ENCODE measurements at regions not wholly inside any gene's neighbourhood (a gene's known extent, or its start where the extent isn't known, plus 50 kb on each side); places are given as distances from the start of the nearest gene placed in this dataset.

DNA sequence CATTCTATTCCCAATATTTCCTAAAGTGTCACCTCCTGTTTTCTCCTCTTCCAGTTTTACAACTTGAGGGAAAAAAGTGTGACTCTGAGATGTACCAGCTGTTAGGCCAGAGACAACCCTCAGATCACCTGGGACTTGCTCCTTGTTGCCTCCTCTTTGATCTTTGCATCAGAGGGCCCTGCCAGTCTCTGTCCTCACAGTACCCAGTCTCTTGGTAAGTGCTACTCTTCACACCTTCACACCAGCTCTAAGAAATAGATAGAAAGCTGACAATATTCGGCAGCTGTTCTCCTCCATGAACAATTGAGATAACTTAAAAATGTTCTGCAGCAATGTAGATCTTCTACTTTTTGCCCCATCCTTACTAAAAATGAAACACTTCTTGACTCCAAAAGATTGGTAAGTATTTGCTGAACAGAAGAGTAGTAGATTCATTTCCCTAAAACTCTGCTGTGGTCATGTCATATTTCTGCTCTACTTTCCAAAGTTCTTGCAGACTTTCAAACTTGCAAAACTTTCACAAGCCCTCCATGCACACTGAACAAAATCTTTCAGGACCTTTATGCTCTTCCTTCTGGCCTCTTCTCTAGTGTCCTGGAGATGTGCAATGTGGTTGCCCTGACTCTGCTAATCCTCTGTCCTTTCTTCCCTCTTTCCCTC lies 188.6 kb downstream of the SNX18 start:
- no peak for DNase-seq

DNA sequence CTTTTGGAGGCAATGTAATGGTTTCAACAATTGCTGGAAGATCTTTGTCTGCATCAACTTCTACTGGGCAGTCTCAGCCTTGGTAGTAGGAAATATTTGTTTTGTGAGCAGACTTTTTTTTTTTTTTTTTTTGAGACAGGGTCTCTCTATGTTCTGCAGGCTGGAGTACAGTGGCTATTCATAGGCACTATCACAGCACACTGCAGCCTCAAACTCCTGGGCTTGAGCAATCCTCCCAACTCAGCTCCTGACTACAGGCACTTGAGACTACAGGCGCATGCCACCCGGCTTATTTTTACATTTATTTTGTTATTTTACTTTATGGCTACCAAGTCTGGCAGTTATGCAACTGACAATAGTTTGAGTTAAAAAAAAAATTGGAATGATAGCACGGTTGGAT lies 187.3 kb downstream of the SNX18 start:
- DNase-seq, result no peak

DNA sequence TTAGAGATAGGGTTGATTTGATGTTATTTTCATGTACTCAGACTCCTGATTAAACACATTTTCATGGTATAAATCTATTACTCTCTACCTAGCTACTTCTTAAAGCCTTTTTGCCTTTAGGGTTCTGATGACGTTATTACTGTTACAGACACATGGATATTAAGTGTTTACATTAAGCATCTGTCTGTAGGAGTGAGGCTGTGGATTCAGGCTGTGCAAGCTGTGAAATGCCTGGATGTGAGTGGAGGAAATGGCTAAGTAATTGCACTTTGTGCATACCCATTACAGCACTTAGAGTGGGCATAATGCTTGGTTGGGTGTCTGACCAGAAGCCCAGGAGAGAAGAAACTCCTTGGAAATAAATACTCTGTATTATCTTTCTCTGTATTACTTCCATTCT lies 186.8 kb downstream of the SNX18 start:
- no peak for DNase-seq

DNA sequence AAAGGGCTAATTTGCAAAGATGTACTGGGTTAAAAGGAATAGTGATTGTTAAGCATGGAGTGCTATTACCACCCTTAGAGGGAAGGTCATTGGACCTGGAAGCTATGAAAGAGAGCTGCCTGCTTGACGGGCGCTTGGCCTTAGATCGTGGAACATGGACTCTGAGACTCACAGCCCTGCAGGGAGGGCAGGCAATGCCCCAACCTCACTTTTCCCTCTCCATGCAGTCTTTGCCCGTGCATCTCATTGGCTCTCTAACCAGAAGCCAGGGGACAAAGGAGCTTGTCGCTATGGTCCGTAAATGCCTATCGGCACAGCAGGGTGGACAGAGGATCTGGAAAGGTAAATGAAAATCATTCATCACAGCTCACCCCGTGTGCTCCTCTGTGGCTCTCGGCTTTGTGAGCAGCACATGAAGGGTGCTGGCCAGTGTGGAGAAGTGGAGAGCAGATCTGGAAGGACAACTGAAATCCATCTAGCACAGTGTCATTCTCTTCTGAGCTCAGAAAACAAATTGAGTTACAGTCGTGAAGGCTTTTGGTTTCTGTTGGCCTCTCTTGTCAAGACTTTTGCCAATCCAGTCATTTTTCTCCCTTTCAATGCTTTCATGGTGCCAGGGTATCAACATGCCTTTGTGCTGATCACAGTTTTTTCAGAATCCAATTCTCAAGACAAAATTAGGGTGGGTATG lies 186.2 kb downstream of the SNX18 start:
- DNase-seq, result no peak

DNA sequence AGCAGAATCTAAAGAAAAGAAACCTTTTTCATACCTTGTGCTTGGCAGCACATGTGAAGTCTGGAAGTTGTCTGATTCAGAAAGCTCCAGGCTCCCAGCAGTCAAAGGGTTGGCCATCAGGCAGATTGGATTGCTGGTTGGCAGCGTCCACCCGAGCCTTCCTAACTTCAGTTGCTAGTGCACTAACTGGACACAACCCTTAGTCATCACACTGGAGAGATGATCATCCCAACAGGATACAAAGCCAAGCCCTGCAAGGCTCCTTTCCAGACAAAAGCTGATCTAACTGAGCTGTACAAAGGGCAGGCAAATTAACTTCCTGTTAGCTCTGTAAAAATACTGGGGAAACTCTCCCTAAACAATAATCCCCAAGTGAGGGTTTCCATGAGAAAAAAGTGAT lies 185.6 kb downstream of the SNX18 start:
- DNase-seq, result no peak

DNA sequence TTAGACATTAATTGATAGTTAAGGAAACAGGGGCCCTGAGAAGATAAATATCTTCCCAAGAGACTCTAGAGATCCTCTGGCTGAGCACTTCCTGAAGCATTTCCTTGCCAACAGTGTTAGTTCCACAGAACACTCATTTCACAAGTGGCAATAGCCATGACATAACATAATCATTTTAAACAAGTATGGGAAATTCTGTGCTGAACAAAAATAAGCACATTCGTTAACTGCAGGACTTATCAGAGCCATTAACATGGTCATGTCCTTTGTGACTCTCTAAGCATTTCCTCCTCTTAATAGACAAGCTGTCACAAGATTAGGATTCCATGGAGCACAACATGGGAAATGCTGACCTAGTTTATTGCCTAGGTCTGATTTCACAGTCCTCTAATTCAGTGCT lies 184.9 kb downstream of the SNX18 start:
- no peak for DNase-seq

DNA sequence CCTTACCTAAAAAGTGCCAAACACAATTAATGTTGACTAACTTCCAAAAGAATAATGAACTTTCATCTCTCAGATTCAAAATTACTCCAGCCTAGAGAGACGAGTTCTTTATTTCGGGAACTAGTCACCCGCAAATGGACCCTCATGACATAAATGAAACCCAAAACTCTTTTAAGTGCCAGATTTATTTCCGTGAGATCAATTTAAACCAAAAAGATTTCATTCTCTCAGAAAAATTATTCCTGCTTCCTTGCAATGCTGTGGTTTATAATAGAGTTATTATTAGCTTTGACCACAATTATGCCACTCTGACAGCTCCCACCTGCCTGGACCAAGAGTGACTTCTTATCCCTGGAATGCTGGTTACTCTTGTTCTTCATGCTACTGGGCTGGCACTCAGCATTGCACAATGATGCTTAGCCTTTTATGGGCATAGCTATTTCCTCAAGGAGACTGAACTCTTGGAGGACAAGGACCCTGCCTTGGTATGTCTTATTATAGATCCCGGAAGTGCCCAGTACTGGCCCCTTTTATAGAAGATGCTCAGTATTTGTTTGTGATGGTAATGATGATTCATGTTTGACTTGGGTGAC lies 183.5 kb downstream of the SNX18 start:
- no peak for DNase-seq

DNA sequence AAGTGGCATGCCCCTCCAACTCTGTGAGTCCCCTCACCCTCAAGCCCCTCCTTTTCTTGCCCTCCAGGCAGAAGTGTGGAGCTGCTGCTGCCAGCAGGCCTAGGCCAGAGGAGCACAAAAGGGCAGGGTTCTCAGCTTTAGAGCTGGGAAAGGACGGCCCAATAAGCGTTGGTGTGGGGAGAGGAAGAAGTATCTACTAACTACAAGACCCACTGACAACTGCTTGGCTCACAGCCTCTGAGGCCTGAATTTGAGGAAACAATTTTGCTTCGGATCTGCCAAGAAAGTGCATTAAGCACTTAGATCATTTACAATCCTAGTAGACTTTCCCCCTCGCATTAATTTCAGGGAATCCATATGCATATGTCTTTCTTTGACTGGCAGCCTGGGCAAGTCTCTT lies 179.4 kb downstream of the SNX18 start:
- no peak for DNase-seq

DNA sequence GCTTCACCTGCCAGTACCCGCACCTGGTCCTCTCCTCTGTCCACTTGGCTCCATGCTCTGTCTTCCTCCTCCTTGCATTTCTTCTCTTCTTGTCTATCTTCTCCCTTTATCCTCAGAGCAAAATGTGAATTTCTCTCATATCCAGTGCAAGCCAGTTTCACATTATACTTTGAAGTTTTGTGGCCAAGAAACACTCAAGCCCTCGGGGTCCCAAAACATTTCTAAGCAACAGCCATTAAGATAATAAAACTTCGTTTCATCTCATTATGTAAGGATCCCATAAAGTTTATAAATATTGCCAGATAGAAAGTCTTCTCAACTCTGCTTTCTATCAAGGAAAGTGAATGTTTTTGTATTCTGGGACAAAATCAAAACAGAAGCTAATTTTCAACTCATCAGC lies 178.8 kb downstream of the SNX18 start:
- DNase-seq, result no peak

DNA sequence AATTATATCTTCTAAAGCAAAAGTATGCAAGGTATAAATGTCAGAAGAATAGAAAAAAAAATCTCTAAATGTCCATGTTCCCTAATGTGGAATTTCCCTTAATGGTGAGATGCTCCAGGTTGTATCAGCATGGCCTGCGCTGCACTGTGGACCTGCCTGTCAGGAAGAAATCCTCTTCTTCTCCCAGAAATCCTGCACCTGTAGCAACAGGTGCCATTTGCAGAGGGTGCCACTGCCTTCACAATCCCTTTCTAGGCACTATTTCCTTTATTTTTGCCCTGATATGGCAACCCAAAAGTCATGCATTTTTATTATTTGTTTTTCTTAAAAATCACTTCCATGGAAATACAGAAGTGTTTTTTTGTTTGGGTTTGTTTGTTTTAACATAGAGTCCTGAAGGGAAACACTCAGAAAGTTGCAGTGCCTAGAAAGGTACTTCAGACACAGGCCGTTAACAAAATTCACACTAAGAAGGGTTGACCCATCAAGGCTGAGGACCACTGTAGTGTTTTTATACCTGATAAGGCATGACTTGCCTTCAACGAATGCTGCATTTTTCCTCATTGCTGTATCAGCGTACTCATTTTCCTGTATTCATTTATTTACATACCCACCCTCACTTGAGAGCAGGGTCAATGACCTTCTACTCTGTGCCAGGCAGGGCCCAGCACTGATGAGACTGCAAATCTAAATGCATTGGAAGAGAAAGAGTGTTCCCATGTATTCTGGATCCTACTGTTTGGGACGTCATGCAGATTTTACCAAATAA lies 177.8 kb downstream of the SNX18 start:
- no peak for DNase-seq

DNA sequence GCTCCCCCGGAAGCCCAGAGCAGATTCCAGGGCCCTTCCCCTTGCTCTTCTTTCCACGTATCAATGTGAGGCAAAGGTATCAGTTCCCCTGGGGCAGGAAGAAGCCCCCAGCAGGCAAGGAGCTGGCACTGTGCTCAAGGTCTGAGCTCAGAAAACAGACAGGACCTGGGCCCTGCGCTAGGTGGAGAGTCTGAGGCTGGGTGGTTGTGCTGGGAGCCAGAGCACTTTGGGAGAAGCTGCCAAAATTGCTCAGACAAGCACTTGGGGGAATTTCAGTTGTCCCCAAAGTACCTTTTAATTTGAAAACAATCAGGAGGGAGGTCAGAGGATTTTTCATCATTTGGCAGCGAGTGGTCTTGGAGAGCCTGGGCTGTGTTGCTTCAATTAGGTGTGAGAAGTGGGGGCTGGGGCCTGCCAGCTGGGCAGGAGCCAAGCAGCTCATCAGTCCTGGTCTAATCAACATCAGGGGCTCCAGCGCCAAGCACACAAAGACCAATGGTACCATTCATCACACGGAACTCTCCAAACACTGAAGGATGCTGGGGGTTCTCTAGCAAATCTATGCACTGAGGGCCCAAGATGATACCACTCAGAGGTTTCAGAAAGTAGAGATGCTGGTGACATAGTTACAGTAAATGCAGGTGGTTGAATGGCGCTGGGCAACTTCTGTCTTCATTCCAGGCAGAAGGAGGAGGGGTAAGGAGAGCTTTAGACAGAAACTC lies 176.5 kb downstream of the SNX18 start:
- no peak for DNase-seq

DNA sequence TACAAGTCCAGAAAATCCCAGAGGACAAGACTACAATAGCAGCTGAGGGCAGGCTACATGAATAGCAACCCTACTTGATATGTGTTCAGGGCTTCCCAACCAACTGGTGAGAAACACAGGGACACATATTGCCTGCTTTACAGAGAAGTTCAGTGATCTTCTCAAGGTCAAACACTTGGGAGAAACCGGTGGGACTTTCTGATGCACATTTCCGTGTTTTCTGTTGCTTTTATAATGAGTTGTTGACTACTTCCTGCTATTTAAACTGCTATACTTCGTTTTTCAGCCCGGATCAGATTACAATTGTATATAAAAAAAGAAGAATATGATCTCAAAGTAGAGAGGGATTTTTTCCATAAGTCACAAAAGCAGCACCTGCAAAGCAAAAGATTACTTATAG lies 175.1 kb downstream of the SNX18 start:
- DNase-seq, result no peak

DNA sequence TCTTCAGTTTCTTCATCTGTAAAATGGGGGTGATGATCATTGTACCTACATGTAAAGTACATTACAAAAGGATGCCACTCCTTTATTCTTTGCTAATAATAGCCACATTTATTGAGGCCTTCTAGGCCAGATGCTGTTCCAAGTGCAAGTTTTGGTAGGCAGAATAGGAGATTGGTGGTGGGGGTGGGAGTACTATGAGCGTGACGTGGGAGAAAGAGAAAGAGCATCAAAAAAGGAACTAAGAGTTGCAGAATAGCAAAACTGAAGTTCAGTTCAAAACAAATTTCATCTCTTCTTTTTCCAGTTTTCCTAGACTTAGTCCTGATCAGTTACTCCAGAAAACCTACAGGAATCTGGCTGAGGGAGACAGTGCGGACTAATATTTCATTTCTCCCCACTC lies 174.1 kb downstream of the SNX18 start:
- no peak for DNase-seq

DNA sequence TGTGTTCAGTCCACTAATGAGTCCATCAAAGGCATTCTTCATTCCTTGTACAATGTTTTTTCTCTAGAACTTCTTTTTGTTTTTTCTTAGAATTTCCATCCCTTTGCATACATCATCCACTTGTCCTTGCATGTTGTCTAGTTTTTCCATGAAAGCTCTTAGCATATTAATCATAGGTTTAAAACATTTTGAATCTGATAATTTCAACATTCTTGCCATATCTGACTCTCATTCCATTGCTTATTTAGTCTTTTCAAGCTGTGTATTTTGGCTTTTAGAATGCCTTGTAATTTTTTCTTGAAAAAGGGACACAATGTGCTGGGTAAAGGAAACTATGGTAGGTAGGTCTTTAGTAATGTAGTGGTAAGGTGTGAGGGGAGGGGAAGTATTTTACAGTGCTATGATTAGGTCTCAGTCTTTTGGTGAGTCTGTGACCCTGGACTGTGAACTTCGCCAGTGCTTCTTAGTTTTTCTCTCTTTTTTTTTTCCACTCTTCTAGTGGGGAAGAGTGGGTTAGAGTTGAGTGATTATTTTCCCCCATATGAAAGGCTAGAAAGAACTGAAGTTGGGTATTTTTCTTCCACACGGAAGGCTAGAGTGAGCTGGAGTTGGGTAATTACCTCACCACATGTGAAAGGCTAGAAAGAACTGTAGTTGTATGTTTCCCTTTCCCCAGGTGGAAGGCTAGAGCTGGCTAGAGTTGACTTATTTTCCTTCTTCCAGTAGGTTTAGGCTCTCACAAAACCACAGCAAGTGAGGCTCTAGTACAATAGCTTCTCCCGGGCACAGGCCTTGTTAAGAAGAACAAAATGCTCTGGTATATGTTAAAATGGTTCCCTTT lies 172.1 kb downstream of the SNX18 start:
- no peak for DNase-seq

DNA sequence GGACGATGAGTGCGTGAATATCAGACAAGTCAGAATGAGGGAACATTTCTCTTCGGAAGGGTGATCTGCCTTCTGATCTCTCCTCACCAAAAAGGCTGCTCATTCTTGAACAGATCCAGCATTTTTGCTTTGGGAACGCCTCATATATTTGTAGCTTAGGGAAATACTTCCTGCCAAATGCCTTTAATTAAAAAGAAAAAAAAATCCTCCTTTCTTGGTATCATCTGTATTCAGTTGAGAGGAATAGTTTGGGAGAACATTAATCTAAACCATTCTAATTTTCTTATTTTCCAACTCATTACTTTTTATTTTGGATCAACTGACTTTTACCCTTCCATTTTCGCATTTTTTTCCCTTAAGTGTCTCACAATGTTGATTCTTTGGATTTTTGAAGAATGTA lies 163.4 kb downstream of the SNX18 start:
- DNase-seq, result no peak

DNA sequence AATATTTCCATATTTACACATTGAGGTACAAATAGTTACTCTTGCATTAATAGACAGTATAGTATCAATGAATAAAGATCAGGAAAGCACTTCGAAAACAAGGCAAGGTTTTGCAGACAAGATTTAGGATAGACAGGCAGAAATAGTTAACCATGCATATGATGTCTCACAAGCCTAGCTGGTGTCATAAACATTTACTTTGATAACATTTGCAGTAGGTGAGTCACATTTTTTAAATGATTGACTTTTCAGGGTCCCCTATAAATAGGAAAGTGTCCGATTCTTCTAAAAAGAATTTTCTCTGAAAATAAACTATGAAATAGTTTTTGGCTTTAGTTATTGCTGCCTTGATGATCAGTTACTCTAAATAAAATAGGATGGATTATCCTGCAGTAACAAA lies 162.1 kb downstream of the SNX18 start:
- DNase-seq, result no peak

DNA sequence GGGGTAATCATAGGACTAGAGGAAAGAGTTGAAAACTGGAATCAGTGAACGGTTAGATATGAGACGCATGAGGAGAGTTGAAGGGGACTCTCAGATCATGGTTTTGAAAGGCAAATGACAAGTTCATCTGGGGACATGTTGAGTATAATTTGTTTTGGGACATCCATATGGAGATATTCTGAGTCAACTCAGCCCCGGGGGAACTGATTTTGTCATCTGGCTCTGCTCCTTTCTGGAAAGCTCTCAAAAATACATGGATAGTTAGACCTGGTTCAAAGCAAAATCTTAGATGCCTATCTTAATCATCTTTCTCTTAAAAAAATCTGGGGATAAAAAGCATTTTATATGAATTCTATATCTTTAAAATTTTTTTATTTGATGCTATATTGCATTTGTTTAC lies 161.2 kb downstream of the SNX18 start:
- no peak for DNase-seq

DNA sequence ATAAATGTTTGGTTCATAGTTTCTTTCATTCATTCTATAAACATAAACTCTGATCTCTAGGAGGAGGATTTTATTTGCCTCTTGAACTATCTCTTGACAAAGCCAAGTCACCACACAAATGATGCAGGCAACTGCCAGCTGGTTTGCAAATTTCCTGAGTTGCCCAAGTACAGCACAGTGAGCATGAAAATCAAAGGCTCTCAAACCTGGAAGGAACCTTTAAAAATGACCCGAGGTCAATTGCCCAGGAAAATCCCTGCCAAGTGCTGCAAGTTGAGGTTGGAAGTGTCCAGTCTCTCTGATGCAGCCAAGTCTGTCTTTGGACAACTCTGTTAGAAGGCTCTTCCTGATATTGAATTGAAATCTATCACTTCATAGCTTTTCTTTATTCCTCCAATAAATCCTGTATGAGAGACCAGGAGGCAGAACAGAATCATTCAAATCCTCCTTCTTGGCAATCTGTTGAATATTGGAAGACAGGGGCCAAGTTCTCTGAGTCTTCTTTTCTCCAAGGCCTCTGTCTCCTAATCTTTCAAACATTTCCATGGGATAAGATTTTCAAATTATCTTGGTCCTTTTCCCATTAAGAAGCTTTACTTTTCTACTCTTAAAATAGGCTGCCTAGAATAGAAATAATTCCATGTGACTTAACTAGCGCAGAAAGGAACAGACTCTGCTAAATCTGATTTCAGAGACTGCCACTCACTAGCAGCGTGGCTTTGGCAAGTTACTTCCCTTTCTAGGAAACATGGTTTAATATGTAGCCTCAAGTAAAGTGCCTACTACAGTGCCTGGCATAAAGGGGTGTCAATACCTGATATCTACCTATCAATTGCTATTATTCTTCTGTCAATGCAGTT lies 159.2 kb downstream of the SNX18 start:
- no peak for DNase-seq

DNA sequence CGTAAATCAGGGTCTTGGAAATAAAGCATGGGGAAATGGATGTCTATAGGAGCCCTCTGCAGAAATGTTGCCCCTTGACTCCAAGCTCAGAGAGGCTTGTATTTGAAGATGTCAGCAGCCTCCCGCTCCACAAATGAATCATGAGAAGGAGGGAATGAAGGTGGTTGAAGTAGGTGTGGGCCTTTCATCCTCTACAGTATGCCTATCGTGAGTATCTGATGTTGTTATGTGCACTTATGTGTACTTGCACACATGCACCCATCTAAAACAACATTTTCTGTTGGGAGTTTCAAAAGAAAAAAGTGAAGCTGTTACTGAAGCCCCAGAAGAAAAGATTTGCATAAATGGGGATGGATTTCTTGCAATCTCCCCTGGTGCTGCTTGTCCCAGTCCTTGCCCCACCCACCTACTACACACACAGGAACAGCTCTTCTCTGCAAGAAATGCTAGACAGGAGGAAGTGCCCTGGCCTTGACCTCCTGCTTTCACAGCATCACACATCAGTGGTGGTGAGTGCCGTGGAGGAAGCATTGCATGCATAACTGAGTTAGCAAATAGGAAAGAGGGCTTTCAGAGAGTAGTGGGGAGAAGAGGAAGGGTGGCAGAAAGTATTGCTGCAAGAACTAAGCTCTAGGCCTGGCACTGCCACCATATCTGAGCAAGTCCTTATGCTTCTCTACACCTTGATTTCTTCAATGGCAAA lies 156.1 kb downstream of the SNX18 start:
- no peak for DNase-seq

DNA sequence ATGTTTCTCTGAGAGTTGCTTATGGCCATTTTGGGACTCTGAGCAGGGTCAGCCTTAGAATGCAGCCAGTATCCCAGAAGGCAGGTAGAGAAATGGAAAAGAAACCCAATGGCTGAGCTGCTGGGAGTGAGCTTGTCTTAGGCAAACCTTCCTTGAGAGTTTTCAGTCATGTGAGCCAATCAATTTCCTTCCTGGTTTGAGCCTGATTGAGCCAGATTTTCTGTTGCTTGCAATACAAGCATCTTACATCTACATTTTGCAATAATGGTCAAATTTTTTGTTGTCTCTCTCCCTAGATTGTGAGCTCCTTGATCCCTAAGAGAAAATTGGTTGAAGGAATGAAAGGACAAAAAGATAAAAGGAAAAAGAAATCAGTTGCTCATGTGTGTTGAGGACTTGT lies 155.3 kb downstream of the SNX18 start:
- DNase-seq, result no peak

DNA sequence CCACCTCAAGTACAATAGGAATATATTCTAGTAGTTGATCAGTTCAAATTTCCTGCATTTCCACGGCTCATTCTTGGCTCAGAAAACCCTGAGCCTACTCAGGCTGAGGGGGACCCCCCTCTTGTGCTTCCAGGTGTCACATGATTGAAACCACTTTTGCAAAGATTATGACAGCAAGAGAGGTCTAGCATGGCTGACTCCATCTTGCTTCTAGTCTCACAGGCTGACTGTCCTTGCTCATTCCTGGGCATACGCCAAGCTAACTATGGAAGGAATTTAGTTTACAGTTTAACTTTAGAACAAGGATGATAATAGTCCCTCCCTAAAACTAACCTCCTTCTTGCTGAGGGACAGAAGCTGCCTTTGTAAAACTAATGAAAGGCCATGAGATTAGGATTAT lies 154.1 kb downstream of the SNX18 start:
- no peak for DNase-seq

Data from 8988T (cell line).